ENCODE measurements at regions not wholly inside any gene's neighbourhood (a gene's known extent, or its start where the extent isn't known, plus 50 kb on each side); places are given as distances from the start of the nearest gene placed in this dataset.
A peak's percentile ranks its signal among the peaks of the same experiment; 100 is the strongest.

DNA sequence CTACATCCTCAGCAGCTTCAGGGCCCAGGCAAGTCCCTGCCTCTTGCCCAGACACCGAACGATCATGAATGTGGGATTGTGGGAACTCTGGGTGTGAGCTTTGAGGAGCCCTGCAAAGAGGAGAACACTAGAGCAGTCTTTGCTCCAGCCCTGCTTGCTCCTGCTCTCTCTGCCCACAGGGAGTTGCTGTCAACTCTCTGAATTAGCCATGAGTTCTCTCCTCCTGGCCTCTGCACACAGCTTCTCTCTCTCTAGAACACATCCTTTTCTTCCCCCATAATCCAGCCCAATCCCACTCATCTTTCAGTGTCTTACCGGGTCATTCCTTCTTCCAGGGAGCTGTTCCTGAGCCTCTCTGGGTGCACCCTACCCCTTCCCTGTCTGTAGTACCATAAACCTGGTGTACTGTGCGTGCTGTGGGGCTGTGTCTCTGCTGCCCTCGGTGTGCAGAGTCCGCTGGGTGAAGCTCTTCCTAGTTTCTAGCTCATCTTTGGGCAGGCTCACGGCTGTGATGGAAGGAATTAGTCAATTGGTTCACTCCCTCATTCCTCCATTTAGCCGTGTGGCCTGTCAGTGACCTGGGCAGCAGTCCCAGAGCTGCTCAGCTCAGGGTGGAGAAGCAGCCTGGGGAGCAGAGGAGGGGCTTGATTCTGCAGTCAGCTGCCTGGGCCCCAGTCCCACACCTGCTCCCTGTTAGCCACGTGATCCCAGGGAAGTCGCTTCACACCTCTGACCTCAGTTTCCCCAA is 132.9 kb upstream of the HDAC4 start:
- Histone ChIP-seq H3K27ac (no peak overlapping the region), H3K9me3 (peaks cover 0 to 29% (median 15%) of the 10 kb centered on the region in 4 donors), H3K36me3 (no peaks in the 10 kb centered on the region), H3K4me3 (no peak overlapping the region), H3K27me3 (peaks cover 0 to 39% (median 10%) of the 10 kb centered on the region in 3 donors), H3K4me1 (peaks cover 0 to 7% (median 0%) of the 10 kb centered on the region in 4 donors)
- TF ChIP-seq POLR2AphosphoS5 (IDR thresholded peaks at IDR 0.05), result no peak
- TF ChIP-seq, protein P1, sequence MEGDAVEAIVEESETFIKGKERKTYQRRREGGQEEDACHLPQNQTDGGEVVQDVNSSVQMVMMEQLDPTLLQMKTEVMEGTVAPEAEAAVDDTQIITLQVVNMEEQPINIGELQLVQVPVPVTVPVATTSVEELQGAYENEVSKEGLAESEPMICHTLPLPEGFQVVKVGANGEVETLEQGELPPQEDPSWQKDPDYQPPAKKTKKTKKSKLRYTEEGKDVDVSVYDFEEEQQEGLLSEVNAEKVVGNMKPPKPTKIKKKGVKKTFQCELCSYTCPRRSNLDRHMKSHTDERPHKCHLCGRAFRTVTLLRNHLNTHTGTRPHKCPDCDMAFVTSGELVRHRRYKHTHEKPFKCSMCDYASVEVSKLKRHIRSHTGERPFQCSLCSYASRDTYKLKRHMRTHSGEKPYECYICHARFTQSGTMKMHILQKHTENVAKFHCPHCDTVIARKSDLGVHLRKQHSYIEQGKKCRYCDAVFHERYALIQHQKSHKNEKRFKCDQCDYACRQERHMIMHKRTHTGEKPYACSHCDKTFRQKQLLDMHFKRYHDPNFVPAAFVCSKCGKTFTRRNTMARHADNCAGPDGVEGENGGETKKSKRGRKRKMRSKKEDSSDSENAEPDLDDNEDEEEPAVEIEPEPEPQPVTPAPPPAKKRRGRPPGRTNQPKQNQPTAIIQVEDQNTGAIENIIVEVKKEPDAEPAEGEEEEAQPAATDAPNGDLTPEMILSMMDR (IDR thresholded peaks at IDR 0.05), result no peak
- TF ChIP-seq POLR2A (IDR thresholded peaks at IDR 0.05), result no peak
- no peak for TF ChIP-seq EP300 (IDR thresholded peaks at IDR 0.05)
- WGBS, 5 donors, result 62 to 73% (median 69%) methylated on average over 10 of the region's 10 CpGs
- DNase-seq, result peak in 1 of 2 donors; percentile 87
- intact Hi-C loops (cut with DNase I; ENCODE audit: low total_unique reads), result no loop called here

DNA sequence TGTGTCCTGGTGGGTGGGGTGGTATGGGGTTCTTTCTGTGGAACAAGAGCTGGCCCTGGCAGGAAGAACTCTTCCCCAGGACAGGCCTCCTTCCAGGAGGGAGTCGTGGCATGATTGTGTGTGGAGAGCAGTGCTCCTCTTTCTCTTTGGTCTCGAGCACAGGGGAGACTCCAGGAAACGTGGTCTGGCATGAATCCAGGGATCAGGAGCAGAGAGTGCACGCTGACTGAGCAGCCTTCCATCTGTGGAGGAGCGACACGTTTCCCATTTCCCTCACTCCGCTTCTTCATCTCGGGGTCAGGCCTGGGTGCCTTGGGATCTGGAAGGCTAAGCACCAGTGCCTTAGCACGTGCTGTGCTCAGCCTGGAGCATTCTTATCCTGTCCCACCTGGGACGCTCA is 132.0 kb upstream of the HDAC4 start:
- TF ChIP-seq, protein P1 (IDR thresholded peaks at IDR 0.05), result no peak
- H3K4me3 ChIP-seq, result no peak overlapping the region
- H3K27ac ChIP-seq, result no peak overlapping the region
- H3K27me3 ChIP-seq, result peaks cover 0 to 30% (median 4%) of the 10 kb centered on the region in 3 donors
- no peaks in the 10 kb centered on the region for H3K36me3 ChIP-seq
- peaks cover 0 to 7% (median 0%) of the 10 kb centered on the region in 4 donors for H3K4me1 ChIP-seq
- H3K9me3 ChIP-seq, result peaks cover 0 to 29% (median 15%) of the 10 kb centered on the region in 4 donors
- DNase-seq, result peak in 1 of 2 donors; percentile 65
- intact Hi-C loops (cut with DNase I; ENCODE audit: low total_unique reads), result no loop called here
- WGBS, 5 donors, result 44 to 53% (median 50%) methylated on average over 10 of the region's 10 CpGs

DNA sequence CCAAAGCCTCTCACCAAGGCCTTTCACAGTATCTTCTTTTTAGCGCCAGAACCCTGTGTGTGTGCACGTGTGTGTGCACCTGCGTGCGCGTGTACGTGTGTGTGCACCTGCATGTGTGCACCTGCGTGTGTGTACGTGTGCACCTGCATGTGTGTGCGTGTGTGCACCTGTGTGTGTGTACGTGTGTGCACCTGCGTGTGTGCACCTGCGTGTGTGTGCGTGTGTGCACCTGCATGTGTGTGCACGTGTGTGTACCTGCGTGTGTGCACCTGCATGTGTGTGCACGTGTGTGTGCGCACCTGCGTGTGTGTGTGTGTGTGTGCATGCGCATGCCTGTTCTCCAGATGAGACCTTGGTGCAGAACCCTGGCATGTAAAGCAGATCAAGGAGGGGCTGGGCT is 131.4 kb upstream of the HDAC4 start:
- Histone ChIP-seq H3K9me3 (peaks cover 0 to 29% (median 15%) of the 10 kb centered on the region in 4 donors), H3K4me1 (peaks cover 0 to 7% (median 0%) of the 10 kb centered on the region in 4 donors), H3K27ac (no peak overlapping the region), H3K4me3 (no peak overlapping the region), H3K36me3 (no peaks in the 10 kb centered on the region), H3K27me3 (peaks cover 0 to 24% (median 3%) of the 10 kb centered on the region in 3 donors)
- intact Hi-C loops (cut with DNase I; ENCODE audit: low total_unique reads), result no loop called here
- TF ChIP-seq POLR2AphosphoS5 (IDR thresholded peaks at IDR 0.05), result no peak
- TF ChIP-seq EP300 (IDR thresholded peaks at IDR 0.05), result no peak
- TF ChIP-seq, protein P1 (IDR thresholded peaks at IDR 0.05), result no peak
- TF ChIP-seq POLR2A (IDR thresholded peaks at IDR 0.05), result no peak
- DNase-seq, result no peak
- WGBS, 5 donors, result 84 to 93% (median 89%) methylated on average over 19 of the region's 19 CpGs

DNA sequence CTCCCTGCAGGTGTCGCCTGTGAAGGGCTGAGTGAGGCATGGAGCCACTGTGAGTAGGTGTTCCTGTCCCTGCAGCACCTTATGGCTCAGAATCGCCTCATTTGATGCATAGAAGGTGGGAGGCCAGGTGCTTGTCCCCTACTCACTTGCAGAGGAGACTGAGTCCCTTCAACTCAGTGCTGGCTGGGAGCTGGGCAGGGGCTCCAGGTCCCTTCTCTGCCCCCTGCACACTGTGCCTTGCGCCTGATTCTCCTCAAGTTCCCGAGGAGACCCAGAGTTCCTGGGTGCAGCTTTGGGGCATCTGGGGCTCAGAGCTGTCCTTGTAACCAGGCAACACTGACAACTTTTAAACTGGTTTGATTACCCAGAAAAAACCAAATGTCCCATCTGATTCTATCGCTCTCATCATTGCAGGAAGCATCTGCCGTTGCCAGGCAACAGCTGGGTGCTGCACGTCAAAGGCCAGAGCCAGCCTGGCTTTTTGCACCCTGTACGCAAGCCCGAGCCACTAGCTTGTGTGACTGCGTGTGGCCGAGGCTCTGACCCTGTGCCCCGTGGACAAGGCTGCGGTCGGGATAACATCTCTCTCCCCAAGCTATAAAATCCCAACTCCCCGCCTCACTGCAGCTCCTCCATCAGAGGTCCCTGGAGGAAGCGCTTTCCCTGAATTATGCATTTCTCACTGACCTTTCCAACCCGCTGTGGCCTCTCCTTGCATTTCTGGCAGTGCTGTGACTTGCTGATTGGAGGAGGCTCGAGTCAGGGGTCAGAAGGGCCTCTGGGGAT is 130.8 kb upstream of the HDAC4 start:
- TF ChIP-seq POLR2AphosphoS5 (IDR thresholded peaks at IDR 0.05), result no peak
- TF ChIP-seq EP300 (IDR thresholded peaks at IDR 0.05), result no peak
- no peak for TF ChIP-seq POLR2A (IDR thresholded peaks at IDR 0.05)
- TF ChIP-seq, protein P1 (IDR thresholded peaks at IDR 0.05), result no peak

More for the DNA sequence above, 130.8 kb upstream of the HDAC4 start:
- WGBS, 5 donors, result 49 to 73% (median 57%) methylated on average over 8 to 18 of the region's 18 CpGs
- Histone ChIP-seq H3K9me3 (peaks cover 0 to 29% (median 15%) of the 10 kb centered on the region in 4 donors), H3K27ac (no peak overlapping the region), H3K36me3 (no peaks in the 10 kb centered on the region), H3K27me3 (peaks cover 0 to 27% (median 3%) of the 10 kb centered on the region in 3 donors), H3K4me3 (no peak overlapping the region), H3K4me1 (peaks cover 0 to 7% (median 0%) of the 10 kb centered on the region in 4 donors)
- intact Hi-C loops (cut with DNase I; ENCODE audit: low total_unique reads), result no loop called here
- DNase-seq, result peak in 1 of 2 donors; percentile 64

Measured in stomach (tissue), 8 donors.